EH (cell line): ENCODE measurements at regions not wholly inside any gene's neighbourhood (a gene's known extent, or its start where the extent isn't known, plus 50 kb on each side); places are given as distances from the start of the nearest gene placed in this dataset.

Experiments used
- DNase-seq: peaks from one replicate; pipeline ENCODE4 v3.0.0-alpha.2; 2015; ENCODE audit warnings: low read depth

DNA sequence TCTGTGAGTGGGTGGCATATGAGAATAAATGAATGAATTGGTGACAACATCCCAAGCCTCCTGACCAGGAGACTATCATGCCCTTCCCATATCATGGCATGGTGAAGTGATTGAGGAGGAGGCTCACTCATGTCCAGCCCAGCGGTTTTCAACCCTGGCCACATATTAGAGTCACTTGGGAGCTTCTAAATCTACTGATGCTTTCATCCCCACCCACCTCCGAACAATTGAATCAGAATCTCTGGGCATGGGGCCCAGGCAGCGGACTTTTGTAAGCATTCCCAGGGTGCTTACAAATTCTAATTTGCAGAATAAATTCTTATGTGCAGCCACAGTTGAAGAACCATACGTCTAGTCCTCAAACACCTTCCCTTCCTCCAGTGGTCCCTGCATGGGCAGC lies 81.7 kb upstream of the SEC11C start:
- peak; percentile 72 for DNase-seq

GRCh38 chr18:59059140-59059539 lies 80.5 kb upstream of the SEC11C start:
- no peak for DNase-seq

GRCh38 chr18:59060551-59060950 lies 79.1 kb upstream of the SEC11C start:
- DNase-seq = no peak

GRCh38 chr18:59061914-59062642 lies 77.6 kb upstream of the SEC11C start:
- no peak for DNase-seq

DNA sequence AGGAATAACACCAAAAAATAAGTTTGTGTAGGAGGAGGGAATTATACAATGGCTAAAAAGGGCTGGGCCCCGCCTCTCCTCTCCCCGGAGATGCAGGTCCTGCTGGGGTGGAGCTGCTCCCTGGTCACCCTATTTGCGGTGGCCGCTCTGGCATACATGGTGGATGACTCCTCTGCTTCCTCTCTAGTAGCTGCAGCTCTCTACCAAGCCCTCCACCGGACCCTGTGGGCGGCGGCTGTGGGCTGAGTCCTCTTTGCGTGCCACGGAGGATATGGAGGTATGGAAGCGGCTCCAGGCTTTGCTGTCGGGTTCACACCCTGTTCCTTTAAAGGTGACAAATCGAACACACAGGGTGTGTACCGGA lies 77.1 kb upstream of the SEC11C start:
- no peak for DNase-seq

DNA sequence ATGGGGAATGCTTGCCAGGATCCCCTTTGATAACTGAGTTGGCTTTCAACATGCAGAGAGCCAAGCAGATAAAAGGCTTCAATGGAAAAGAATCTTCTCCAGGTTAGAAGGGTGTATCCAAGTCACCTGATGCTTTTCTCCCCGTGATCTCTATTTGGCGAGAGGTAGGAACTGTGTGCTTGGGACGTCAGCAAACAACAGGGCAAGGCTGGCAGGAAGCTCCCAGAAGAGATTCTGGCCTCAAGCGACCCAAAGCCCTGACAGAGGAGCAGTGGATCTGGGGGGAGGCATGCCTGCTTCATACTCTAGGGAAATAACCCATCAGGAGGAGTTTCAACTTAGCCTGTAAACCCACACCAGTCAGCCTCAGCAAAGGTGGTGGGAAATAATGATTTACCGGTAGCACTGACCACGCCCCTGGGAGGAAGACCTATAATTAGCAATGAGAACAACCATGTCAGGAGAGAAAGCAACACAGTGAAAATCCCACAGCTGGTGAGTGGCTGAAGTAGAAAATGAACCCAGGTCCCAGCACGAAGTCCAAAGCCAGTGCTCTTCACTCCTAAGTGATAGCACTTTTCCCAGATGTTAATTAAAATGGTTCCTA lies 76.3 kb upstream of the SEC11C start:
- peak; percentile 43 for DNase-seq

- DNase-seq = peak; percentile 65
Observed at GRCh38 chr18:59063912-59064311, 75.8 kb upstream of the SEC11C start.

GRCh38 chr18:59065684-59066083 lies 74.0 kb upstream of the SEC11C start:
- DNase-seq = no peak

DNA sequence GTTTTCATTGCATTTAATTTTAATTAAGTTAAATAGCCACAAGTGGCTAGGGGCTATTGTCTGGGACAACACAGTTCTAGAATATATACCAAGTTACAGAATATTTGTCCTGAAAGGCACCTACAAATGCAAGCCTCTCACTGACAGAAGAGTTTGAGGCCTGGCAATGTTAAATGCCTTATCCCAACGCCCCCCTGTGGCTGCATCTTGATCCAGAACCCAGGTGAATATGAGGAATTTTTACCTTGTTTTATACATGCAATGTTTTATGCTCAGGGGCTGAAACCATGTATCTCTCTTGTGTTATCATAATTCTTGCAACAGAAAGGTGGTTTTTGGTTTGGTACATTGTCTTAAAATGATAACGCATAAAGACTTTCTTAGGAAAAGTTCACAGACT lies 71.8 kb upstream of the SEC11C start:
- DNase-seq = no peak

- no peak for DNase-seq
Observed at GRCh38 chr18:59068276-59069071, 71.2 kb upstream of the SEC11C start.

DNA sequence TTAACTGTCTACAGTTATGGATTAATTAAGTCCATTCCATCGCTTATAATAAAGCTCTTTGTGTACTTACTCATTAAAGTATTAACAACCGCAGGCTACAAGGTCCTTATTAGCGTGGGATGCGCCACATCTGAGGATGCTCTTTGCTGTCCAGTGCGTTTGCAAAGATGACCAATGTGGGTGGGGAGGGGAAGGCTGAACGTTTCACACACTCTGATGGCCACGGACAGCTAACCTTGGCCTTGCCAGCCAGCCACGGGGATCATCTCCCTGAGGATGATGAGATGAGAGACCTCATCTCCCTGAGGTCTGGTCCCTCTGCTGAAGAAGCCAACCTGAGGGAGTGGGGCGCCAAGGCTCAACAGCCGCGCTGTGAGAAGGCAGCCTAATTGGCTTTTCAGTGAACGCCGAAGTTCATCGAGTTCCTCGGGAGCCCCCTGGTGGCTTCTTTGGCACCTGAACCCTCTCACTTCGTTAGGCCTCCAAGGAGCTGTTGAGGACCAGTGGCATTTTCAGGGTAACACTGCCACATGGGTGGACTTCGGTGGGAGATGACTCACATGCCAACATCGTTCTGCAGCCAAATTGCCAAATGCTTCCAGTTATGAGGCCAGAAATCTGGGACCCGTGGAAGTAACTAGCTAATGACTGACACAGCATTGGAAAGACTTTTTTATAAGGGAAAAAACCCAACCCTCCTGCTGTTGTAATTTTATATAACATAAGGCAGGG lies 69.3 kb upstream of the SEC11C start:
- peak; percentile 84 for DNase-seq

GRCh38 chr18:59072727-59073421 lies 66.8 kb upstream of the SEC11C start:
- DNase-seq = no peak

GRCh38 chr18:59075923-59076322 lies 63.8 kb upstream of the SEC11C start:
- no peak for DNase-seq

DNA sequence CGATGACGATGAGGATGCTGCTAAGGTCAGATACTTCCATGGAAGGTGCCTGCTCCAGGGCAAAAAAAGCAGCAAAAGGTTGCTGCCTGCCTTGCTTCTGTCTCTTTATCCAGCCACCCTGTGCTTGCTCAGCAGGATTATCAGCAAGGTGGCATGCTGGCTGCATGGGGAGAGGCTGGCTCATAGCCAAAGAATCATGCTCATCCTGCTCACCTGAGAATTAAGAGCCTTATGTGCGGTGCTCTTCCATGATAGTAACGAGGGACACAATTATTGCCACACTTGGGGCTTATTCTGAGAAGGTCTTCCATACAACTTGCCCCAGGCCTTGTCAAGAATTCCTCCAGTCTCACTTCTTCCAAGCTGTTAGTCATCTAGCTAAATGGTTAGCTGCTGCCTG lies 60.4 kb upstream of the SEC11C start:
- DNase-seq = peak; percentile 24

- peak; percentile 13 for DNase-seq
Observed at GRCh38 chr18:59079687-59080501, 59.8 kb upstream of the SEC11C start.

- DNase-seq = no peak
Observed at GRCh38 chr18:59083136-59083818, 56.4 kb upstream of the SEC11C start.

DNA sequence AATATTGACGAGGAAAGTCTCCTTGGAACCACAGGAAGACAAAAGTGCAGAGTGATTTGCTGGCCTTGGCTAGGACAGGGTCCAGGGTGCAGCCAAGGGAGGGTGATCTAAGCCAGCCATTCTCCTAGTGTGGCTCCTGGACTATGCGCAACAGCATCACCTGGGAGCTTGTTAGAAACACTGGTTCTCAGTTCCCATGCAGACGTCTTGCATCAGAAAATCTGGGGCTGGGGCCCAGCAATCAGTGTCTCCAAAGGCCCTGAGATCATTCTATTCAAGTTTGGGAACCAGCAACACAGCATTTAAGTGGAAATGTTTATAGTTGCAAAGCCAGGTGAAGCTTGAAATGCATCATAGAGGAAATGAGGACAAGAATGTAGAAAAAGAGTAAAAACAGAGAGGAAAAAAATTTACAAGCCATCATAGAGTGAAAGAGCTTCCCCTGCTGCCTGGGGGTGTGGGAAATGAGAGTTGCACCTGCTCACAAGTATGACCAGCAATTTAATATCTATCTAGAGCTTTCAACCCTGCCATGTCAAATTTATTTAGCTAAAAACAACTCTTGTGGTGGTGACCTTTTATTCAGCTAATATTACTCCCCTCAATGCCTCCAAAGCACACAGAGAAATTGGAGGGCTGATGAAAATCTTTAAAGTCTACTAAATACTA lies 54.4 kb upstream of the SEC11C start:
- DNase-seq = no peak

- DNase-seq = peak; percentile 84
Observed at GRCh38 chr18:59085797-59086196, 53.9 kb upstream of the SEC11C start.

GRCh38 chr18:59086522-59086921 lies 53.2 kb upstream of the SEC11C start:
- DNase-seq = no peak

GRCh38 chr18:59087391-59087790 lies 52.3 kb upstream of the SEC11C start:
- no peak for DNase-seq
